ENCODE measurements at regions not wholly inside any gene's neighbourhood (a gene's known extent, or its start where the extent isn't known, plus 50 kb on each side); places are given as distances from the start of the nearest gene placed in this dataset.

DNA sequence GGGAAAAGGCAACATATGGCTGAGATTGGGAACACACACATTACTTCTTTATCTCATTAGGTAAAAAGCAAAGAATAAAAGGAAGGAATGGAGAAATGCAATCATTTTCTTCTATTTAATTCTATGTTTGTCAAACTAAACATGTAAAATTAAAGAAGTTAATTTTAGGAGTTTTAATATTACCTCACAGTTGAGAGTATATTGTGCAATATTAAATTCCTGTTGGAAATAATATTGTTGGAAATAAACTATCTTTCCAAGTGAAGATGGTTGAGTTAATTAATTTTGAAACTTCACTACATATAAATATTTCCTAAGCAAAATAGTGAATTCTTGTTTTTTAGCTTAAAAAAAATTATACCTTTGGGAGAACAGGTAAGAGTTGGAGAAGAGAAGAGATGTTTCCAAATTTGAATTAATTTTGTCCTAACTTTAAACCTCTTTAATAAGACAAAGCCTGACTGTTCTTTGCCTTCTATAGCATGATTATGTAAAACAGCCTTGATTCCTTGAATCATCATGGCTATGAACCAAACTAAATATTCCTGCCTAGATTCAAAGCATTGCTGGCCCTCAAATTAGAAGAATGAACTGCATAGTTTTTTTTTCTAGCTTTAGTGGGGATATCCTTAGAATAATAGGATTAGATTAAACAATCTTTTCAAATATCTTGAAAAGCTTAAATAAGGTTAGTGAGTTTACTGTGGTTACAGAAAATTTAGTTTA, 1349.1 kb upstream of the ADGRB3 start:
- no peak overlapping the region for H3K27ac ChIP-seq (ENCODE audit: low read depth, low read length)
- H3K27me3 ChIP-seq (ENCODE audit: control insufficient read depth in 5 of 5, insufficient read depth in 4 of 5, low read length in 5 of 5), result no peaks in the 10 kb centered on the region
- no peak overlapping the region for H3K9ac ChIP-seq (ENCODE audit: low read length in 5 of 5)
- H3K4me1 ChIP-seq (ENCODE audit: control insufficient read depth in 5 of 5, insufficient read depth in 5 of 5, low read length in 5 of 5), result no peaks in the 10 kb centered on the region
- no peak overlapping the region for H3K4me3 ChIP-seq (ENCODE audit: low read depth in 1 of 5, low read length in 5 of 5)
- H3K9me3 ChIP-seq (ENCODE audit: control insufficient read depth in 5 of 5, low read length in 5 of 5), result no peaks in the 10 kb centered on the region
- no peaks in the 10 kb centered on the region for H3K36me3 ChIP-seq (ENCODE audit: control insufficient read depth in 5 of 5, insufficient read depth in 5 of 5, low read length in 5 of 5)

GRCh38 chr6:67277312-67277711, 1357.8 kb upstream of the ADGRB3 start:
- Histone ChIP-seq H3K4me1 (ENCODE audit: control insufficient read depth in 5 of 5, insufficient read depth in 5 of 5, low read length in 5 of 5) (no peaks in the 10 kb centered on the region), H3K9ac (ENCODE audit: low read length in 5 of 5) (no peak overlapping the region), H3K27ac (ENCODE audit: low read depth, low read length) (no peak overlapping the region), H3K9me3 (ENCODE audit: control insufficient read depth in 5 of 5, low read length in 5 of 5) (no peaks in the 10 kb centered on the region), H3K4me3 (ENCODE audit: low read depth in 1 of 5, low read length in 5 of 5) (no peak overlapping the region), H3K27me3 (ENCODE audit: control insufficient read depth in 5 of 5, insufficient read depth in 4 of 5, low read length in 5 of 5) (no peaks in the 10 kb centered on the region), H3K36me3 (ENCODE audit: control insufficient read depth in 5 of 5, insufficient read depth in 5 of 5, low read length in 5 of 5) (no peaks in the 10 kb centered on the region)

GRCh38 chr6:67265996-67266921, 1368.8 kb upstream of the ADGRB3 start:
- no peaks in the 10 kb centered on the region for H3K27me3 ChIP-seq (ENCODE audit: control insufficient read depth in 5 of 5, insufficient read depth in 4 of 5, low read length in 5 of 5)

GRCh38 chr6:67252663-67253062, 1382.4 kb upstream of the ADGRB3 start:
- no peaks in the 10 kb centered on the region for H3K4me1 ChIP-seq (ENCODE audit: control insufficient read depth in 5 of 5, insufficient read depth in 5 of 5, low read length in 5 of 5)
- no peak overlapping the region for H3K27ac ChIP-seq (ENCODE audit: low read depth, low read length)
- no peaks in the 10 kb centered on the region for H3K27me3 ChIP-seq (ENCODE audit: control insufficient read depth in 5 of 5, insufficient read depth in 4 of 5, low read length in 5 of 5)
- H3K9me3 ChIP-seq (ENCODE audit: control insufficient read depth in 5 of 5, low read length in 5 of 5), result peaks cover 0 to 4% (median 0%) of the 10 kb centered on the region in 5 donors
- no peaks in the 10 kb centered on the region for H3K36me3 ChIP-seq (ENCODE audit: control insufficient read depth in 5 of 5, insufficient read depth in 5 of 5, low read length in 5 of 5)
- H3K4me3 ChIP-seq (ENCODE audit: low read depth in 1 of 5, low read length in 5 of 5), result no peak overlapping the region
- no peak overlapping the region for H3K9ac ChIP-seq (ENCODE audit: low read length in 5 of 5)

More at GRCh38 chr6:67265996-67266921, 1368.8 kb upstream of the ADGRB3 start:
- H3K36me3 ChIP-seq (ENCODE audit: control insufficient read depth in 5 of 5, insufficient read depth in 5 of 5, low read length in 5 of 5), result no peaks in the 10 kb centered on the region
- no peak overlapping the region for H3K27ac ChIP-seq (ENCODE audit: low read depth, low read length)
- H3K4me3 ChIP-seq (ENCODE audit: low read depth in 1 of 5, low read length in 5 of 5), result no peak overlapping the region
- H3K4me1 ChIP-seq (ENCODE audit: control insufficient read depth in 5 of 5, insufficient read depth in 5 of 5, low read length in 5 of 5), result no peaks in the 10 kb centered on the region
- peaks cover 0 to 4% (median 0%) of the 10 kb centered on the region in 5 donors for H3K9me3 ChIP-seq (ENCODE audit: control insufficient read depth in 5 of 5, low read length in 5 of 5)
- H3K9ac ChIP-seq (ENCODE audit: low read length in 5 of 5), result no peak overlapping the region

DNA sequence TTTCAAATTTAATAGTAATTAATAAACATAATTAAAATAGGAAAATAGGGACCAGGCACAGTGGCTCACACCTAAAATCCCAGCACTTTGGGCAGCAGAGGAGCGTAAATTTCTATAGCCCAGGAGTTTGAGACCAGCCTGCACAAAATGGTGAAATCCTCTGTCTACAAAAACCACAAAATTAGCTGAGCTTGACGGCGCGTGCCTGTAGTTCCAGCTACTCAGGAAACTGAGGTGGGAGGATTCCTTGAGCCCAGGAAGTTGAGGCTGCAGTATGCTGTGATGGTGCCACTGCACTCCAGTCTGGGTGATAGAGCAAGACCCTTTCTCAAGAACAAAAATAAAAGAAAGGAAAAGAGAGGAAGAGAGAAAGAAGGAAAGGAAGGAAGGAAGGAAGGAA, 1387.0 kb upstream of the ADGRB3 start:
- no peaks in the 10 kb centered on the region for H3K4me1 ChIP-seq (ENCODE audit: control insufficient read depth in 5 of 5, insufficient read depth in 5 of 5, low read length in 5 of 5)
- no peaks in the 10 kb centered on the region for H3K27me3 ChIP-seq (ENCODE audit: control insufficient read depth in 5 of 5, insufficient read depth in 4 of 5, low read length in 5 of 5)
- H3K36me3 ChIP-seq (ENCODE audit: control insufficient read depth in 5 of 5, insufficient read depth in 5 of 5, low read length in 5 of 5), result no peaks in the 10 kb centered on the region

DNA sequence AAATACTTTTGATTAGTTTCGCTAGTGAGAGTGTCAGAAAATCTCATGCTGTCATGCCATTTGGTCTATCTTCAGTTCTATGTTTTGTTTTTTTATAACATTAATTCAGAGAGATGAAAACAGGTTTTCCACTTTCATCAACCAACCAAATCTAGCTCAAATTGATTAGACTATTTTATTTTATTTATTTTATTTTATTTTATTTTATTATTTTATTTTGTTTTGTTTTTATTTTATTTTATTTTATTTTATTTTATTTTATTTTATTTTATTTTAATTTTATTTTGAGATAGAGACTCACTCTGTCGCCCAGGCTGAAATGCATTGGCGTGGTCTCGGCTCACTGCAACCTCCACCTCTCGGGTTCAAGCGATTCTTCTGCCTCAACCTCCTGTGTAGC, 1391.0 kb upstream of the ADGRB3 start:
- Histone ChIP-seq H3K4me3 (ENCODE audit: low read depth in 1 of 5, low read length in 5 of 5) (no peak overlapping the region), H3K27ac (ENCODE audit: low read depth, low read length) (no peak overlapping the region), H3K9me3 (ENCODE audit: control insufficient read depth in 5 of 5, low read length in 5 of 5) (peaks cover 0 to 9% (median 3%) of the 10 kb centered on the region in 5 donors), H3K4me1 (ENCODE audit: control insufficient read depth in 5 of 5, insufficient read depth in 5 of 5, low read length in 5 of 5) (no peaks in the 10 kb centered on the region), H3K27me3 (ENCODE audit: control insufficient read depth in 5 of 5, insufficient read depth in 4 of 5, low read length in 5 of 5) (peaks cover 0 to 3% (median 0%) of the 10 kb centered on the region in 5 donors), H3K36me3 (ENCODE audit: control insufficient read depth in 5 of 5, insufficient read depth in 5 of 5, low read length in 5 of 5) (no peaks in the 10 kb centered on the region), H3K9ac (ENCODE audit: low read length in 5 of 5) (no peak overlapping the region)

More for the DNA sequence above, 1387.0 kb upstream of the ADGRB3 start:
- Histone ChIP-seq H3K9ac (ENCODE audit: low read length in 5 of 5) (no peak overlapping the region), H3K27ac (ENCODE audit: low read depth, low read length) (no peak overlapping the region), H3K4me3 (ENCODE audit: low read depth in 1 of 5, low read length in 5 of 5) (no peak overlapping the region), H3K9me3 (ENCODE audit: control insufficient read depth in 5 of 5, low read length in 5 of 5) (peaks cover 0 to 4% (median 0%) of the 10 kb centered on the region in 5 donors)

DNA sequence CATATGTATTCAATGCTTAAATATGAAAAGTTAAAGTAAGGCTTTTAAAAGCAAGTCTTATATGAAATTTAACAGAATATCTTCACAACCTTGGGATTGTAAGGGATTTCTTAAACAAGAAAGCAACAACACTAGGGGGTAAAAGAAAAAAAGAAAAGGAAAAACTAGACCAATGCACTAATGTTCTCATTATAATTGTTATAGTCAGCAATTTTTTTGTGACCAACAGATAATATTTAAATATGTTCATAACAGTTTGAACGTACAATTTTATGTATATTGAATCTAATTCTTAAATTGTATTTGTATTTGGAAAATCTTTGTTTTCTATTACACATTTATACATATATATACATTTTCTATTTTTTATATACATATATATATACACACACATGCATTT, 1397.8 kb upstream of the ADGRB3 start:
- H3K9me3 ChIP-seq (ENCODE audit: control insufficient read depth in 5 of 5, low read length in 5 of 5), result peaks cover 0 to 10% (median 4%) of the 10 kb centered on the region in 5 donors
- H3K27me3 ChIP-seq (ENCODE audit: control insufficient read depth in 5 of 5, insufficient read depth in 4 of 5, low read length in 5 of 5), result peaks cover 0 to 3% (median 0%) of the 10 kb centered on the region in 5 donors
- no peaks in the 10 kb centered on the region for H3K36me3 ChIP-seq (ENCODE audit: control insufficient read depth in 5 of 5, insufficient read depth in 5 of 5, low read length in 5 of 5)
- H3K9ac ChIP-seq (ENCODE audit: low read length in 5 of 5), result no peak overlapping the region
- H3K4me1 ChIP-seq (ENCODE audit: control insufficient read depth in 5 of 5, insufficient read depth in 5 of 5, low read length in 5 of 5), result no peaks in the 10 kb centered on the region
- H3K27ac ChIP-seq (ENCODE audit: low read depth, low read length), result no peak overlapping the region
- no peak overlapping the region for H3K4me3 ChIP-seq (ENCODE audit: low read depth in 1 of 5, low read length in 5 of 5)

GRCh38 chr6:67231092-67231491, 1404.0 kb upstream of the ADGRB3 start:
- Histone ChIP-seq H3K4me1 (ENCODE audit: control insufficient read depth in 5 of 5, insufficient read depth in 5 of 5, low read length in 5 of 5) (no peaks in the 10 kb centered on the region), H3K4me3 (ENCODE audit: low read depth in 1 of 5, low read length in 5 of 5) (no peak overlapping the region), H3K27ac (ENCODE audit: low read depth, low read length) (no peak overlapping the region), H3K36me3 (ENCODE audit: control insufficient read depth in 5 of 5, insufficient read depth in 5 of 5, low read length in 5 of 5) (no peaks in the 10 kb centered on the region), H3K9me3 (ENCODE audit: control insufficient read depth in 5 of 5, low read length in 5 of 5) (no peaks in the 10 kb centered on the region), H3K9ac (ENCODE audit: low read length in 5 of 5) (no peak overlapping the region), H3K27me3 (ENCODE audit: control insufficient read depth in 5 of 5, insufficient read depth in 4 of 5, low read length in 5 of 5) (no peaks in the 10 kb centered on the region)

GRCh38 chr6:67224989-67225388, 1410.1 kb upstream of the ADGRB3 start:
- Histone ChIP-seq H3K27ac (ENCODE audit: low read depth, low read length) (no peak overlapping the region), H3K36me3 (ENCODE audit: control insufficient read depth in 5 of 5, insufficient read depth in 5 of 5, low read length in 5 of 5) (no peaks in the 10 kb centered on the region), H3K4me1 (ENCODE audit: control insufficient read depth in 5 of 5, insufficient read depth in 5 of 5, low read length in 5 of 5) (no peaks in the 10 kb centered on the region), H3K27me3 (ENCODE audit: control insufficient read depth in 5 of 5, insufficient read depth in 4 of 5, low read length in 5 of 5) (no peaks in the 10 kb centered on the region), H3K9ac (ENCODE audit: low read length in 5 of 5) (no peak overlapping the region), H3K9me3 (ENCODE audit: control insufficient read depth in 5 of 5, low read length in 5 of 5) (no peaks in the 10 kb centered on the region), H3K4me3 (ENCODE audit: low read depth in 1 of 5, low read length in 5 of 5) (no peak overlapping the region)

DNA sequence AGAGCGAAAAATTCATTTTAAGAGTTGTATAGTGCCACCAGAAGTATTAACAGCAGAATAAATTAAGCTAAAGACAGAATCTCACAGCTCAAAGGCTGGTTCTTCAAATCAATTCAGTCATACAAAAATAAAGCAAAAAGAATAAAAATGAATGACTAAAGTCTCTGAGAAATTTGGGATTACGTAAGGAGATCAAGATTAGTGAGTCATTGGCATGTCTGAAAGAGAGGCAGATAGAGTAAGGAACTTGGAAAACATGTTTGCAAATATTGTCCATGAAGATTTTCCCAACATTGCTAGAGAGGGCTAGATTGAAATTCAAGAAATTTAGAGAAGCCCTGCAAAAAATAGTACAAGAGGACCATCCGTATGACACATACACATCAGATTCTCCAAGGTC, 1413.9 kb upstream of the ADGRB3 start:
- Histone ChIP-seq H3K9me3 (ENCODE audit: control insufficient read depth in 5 of 5, low read length in 5 of 5) (no peaks in the 10 kb centered on the region), H3K36me3 (ENCODE audit: control insufficient read depth in 5 of 5, insufficient read depth in 5 of 5, low read length in 5 of 5) (no peaks in the 10 kb centered on the region), H3K27ac (ENCODE audit: low read depth, low read length) (no peak overlapping the region), H3K4me3 (ENCODE audit: low read depth in 1 of 5, low read length in 5 of 5) (no peak overlapping the region), H3K9ac (ENCODE audit: low read length in 5 of 5) (no peak overlapping the region), H3K27me3 (ENCODE audit: control insufficient read depth in 5 of 5, insufficient read depth in 4 of 5, low read length in 5 of 5) (no peaks in the 10 kb centered on the region), H3K4me1 (ENCODE audit: control insufficient read depth in 5 of 5, insufficient read depth in 5 of 5, low read length in 5 of 5) (no peaks in the 10 kb centered on the region)

Data from subcutaneous abdominal adipose tissue (tissue), 5 donors.